Astrocyte of the cerebellum (primary cell): ENCODE measurements at regions not wholly inside any gene's neighbourhood (a gene's known extent, or its start where the extent isn't known, plus 50 kb on each side); places are given as distances from the start of the nearest gene placed in this dataset.

Experiments used
- DNase-seq: peaks from one replicate; pipeline ENCODE4 v3.0.0-alpha.2; 2011; ENCODE audit warnings: low read depth
- H3K4me3 ChIP-seq: 2 replicates; pipeline ENCODE4 v1.5.1; 2011; ENCODE audit warnings: mild to moderate bottlenecking, low read depth, low read length, moderate library complexity
- CTCF ChIP-seq: IDR thresholded peaks from 2 replicates; pipeline ENCODE4 v1.5.1; 2012; ENCODE audit warnings: low read length, low read depth, moderate library complexity, mild to moderate bottlenecking; ENCODE audit errors: missing control alignments
- in situ Hi-C: cut with HindIII; loops from 2 replicates; pipeline ENCODE4 v1.10.0; 2017; ENCODE audit warnings: low sequenced_read_pairs

GRCh38 chr20:60170116-60170515, 211.9 kb downstream of the CDH26 start:
- no peak for DNase-seq
- in situ Hi-C loops: no loop called here
- TF ChIP-seq CTCF: no peak
- no peak overlapping the region for H3K4me3 ChIP-seq

- in situ Hi-C loops: no loop called here
- no peak for TF ChIP-seq CTCF
- no peak for DNase-seq
- no peak overlapping the region for H3K4me3 ChIP-seq
These were observed 213.1 kb downstream of the CDH26 start for GRCh38 chr20:60171313-60171712.

GRCh38 chr20:60171738-60172137, 213.5 kb downstream of the CDH26 start:
- DNase-seq: no peak
- in situ Hi-C loops: no loop called here
- H3K4me3 ChIP-seq: no peak overlapping the region
- TF ChIP-seq CTCF: no peak

GRCh38 chr20:60172346-60172984, 214.2 kb downstream of the CDH26 start:
- no peak overlapping the region for H3K4me3 ChIP-seq
- DNase-seq: no peak
- TF ChIP-seq CTCF: no peak
- in situ Hi-C loops: no loop called here

GRCh38 chr20:60177080-60177479, 218.9 kb downstream of the CDH26 start:
- no peak for DNase-seq
- no peak for TF ChIP-seq CTCF
- no peak overlapping the region for H3K4me3 ChIP-seq
- in situ Hi-C loops: no loop called here

GRCh38 chr20:60180986-60181385, 222.8 kb downstream of the CDH26 start:
- in situ Hi-C loops: no loop called here
- DNase-seq: no peak
- no peak for TF ChIP-seq CTCF
- no peak overlapping the region for H3K4me3 ChIP-seq
